ENCODE measurements at regions not wholly inside any gene's neighbourhood (a gene's known extent, or its start where the extent isn't known, plus 50 kb on each side); places are given as distances from the start of the nearest gene placed in this dataset.

DNA sequence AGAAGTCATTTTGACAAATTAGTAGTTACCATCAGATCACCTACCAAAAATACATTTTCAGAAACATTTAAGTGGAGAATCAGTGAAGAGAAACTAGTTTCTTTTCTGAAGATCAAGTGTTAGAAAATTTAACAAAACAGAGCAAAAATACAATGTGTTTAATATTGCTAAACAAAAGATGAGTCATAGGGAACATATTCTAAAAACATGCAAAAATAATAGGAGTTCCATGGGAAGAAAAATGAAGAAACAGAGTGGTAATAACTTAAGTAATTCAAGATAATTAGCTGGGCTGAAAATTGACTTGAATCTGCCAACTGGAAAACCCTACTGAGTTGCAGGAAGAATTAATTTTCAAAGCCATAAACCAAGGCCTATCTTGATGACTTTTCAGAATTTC, 111.5 kb upstream of the KITLG start:
- TF ChIP-seq, protein P1, sequence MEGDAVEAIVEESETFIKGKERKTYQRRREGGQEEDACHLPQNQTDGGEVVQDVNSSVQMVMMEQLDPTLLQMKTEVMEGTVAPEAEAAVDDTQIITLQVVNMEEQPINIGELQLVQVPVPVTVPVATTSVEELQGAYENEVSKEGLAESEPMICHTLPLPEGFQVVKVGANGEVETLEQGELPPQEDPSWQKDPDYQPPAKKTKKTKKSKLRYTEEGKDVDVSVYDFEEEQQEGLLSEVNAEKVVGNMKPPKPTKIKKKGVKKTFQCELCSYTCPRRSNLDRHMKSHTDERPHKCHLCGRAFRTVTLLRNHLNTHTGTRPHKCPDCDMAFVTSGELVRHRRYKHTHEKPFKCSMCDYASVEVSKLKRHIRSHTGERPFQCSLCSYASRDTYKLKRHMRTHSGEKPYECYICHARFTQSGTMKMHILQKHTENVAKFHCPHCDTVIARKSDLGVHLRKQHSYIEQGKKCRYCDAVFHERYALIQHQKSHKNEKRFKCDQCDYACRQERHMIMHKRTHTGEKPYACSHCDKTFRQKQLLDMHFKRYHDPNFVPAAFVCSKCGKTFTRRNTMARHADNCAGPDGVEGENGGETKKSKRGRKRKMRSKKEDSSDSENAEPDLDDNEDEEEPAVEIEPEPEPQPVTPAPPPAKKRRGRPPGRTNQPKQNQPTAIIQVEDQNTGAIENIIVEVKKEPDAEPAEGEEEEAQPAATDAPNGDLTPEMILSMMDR (IDR thresholded peaks at IDR 0.05): no peak
- no peak for TF ChIP-seq EP300 (IDR thresholded peaks at IDR 0.05)
